NCI-H1436 treated with DMSO at 0.1 percent for 48 hours (cell line): ENCODE measurements at regions not wholly inside any gene's neighbourhood (a gene's known extent, or its start where the extent isn't known, plus 50 kb on each side); places are given as distances from the start of the nearest gene placed in this dataset.

ENCODE experiments used
- DNase-seq: peaks from one replicate; lab custom pipeline; 2025; lab: John Stamatoyannopoulos, UW

GRCh38 chr12:115129727-115130126, 445.8 kb upstream of the TBX3 start:
- no peak for DNase-seq

GRCh38 chr12:115121053-115121452, 437.1 kb upstream of the TBX3 start:
- no peak for DNase-seq

- DNase-seq: no peak
Observed at GRCh38 chr12:115118177-115118724, 434.3 kb upstream of the TBX3 start.

GRCh38 chr12:115114140-115114539, 430.2 kb upstream of the TBX3 start:
- no peak for DNase-seq

- DNase-seq: no peak
Observed at GRCh38 chr12:115109863-115110262, 425.9 kb upstream of the TBX3 start.

GRCh38 chr12:115108129-115109100, 424.4 kb upstream of the TBX3 start:
- DNase-seq: no peak

- no peak for DNase-seq
Observed at GRCh38 chr12:115103884-115104883, 420.2 kb upstream of the TBX3 start.

- DNase-seq: no peak
Observed at GRCh38 chr12:115102450-115102849, 418.5 kb upstream of the TBX3 start.

GRCh38 chr12:115101520-115101919, 417.5 kb upstream of the TBX3 start:
- no peak for DNase-seq

- no peak for DNase-seq
Observed at GRCh38 chr12:115097416-115097815, 413.4 kb upstream of the TBX3 start.

- no peak for DNase-seq
Observed at GRCh38 chr12:115096588-115097397, 412.8 kb upstream of the TBX3 start.

GRCh38 chr12:115095073-115095748, 411.2 kb upstream of the TBX3 start:
- DNase-seq: no peak

- DNase-seq: no peak
Observed at GRCh38 chr12:115094163-115094816, 410.3 kb upstream of the TBX3 start.

GRCh38 chr12:115093261-115093660, 409.3 kb upstream of the TBX3 start:
- no peak for DNase-seq

- no peak for DNase-seq
Observed at GRCh38 chr12:115090783-115091182, 406.8 kb upstream of the TBX3 start.

- DNase-seq: no peak
Observed at GRCh38 chr12:115088995-115089841, 405.2 kb upstream of the TBX3 start.

- DNase-seq: no peak
Observed at GRCh38 chr12:115088328-115088994, 404.5 kb upstream of the TBX3 start.

- no peak for DNase-seq
Observed at GRCh38 chr12:115085594-115085993, 401.6 kb upstream of the TBX3 start.

GRCh38 chr12:115079760-115080159, 395.8 kb upstream of the TBX3 start:
- peak; percentile 38 for DNase-seq
